Colonic mucosa (tissue), 4 donors: ENCODE measurements at regions not wholly inside any gene's neighbourhood (a gene's known extent, or its start where the extent isn't known, plus 50 kb on each side); places are given as distances from the start of the nearest gene placed in this dataset.

Source experiments
- DNase-seq: peaks from one replicate; pipeline ENCODE4 v3.0.0-alpha.2; 2020
- H3K27ac ChIP-seq: fragments of 200-600 bp; one replicate; pipeline ENCODE4 v1.8.0; 2021
- H3K27me3 ChIP-seq: fragments of 200-600 bp; one replicate; pipeline ENCODE4 v1.8.0; 2021
- H3K36me3 ChIP-seq: fragments of 200-600 bp; one replicate; pipeline ENCODE4 v1.8.0; 2021
- H3K4me1 ChIP-seq: fragments of 200-600 bp; one replicate; pipeline ENCODE4 v1.8.0; 2021; ENCODE audit warnings: mild to moderate bottlenecking
- H3K4me3 ChIP-seq: fragments of 200-600 bp; one replicate; pipeline ENCODE4 v1.8.0; 2021
- H3K9ac ChIP-seq, 2 donors: one replicate each; pipeline ENCODE4 v1.7.0; 2013; ENCODE audit warnings: control low read depth in 2 of 2, low read depth in 2 of 2, low read length in 2 of 2
- H3K9me3 ChIP-seq: fragments of 200-600 bp; one replicate; pipeline ENCODE4 v1.8.0; 2021
- CTCF ChIP-seq: fragments of 200-600 bp; IDR thresholded peaks from one replicate; pipeline ENCODE4 v1.8.0; 2022; ENCODE audit warnings: antibody characterized with exemption, mild to moderate bottlenecking
- intact Hi-C: fragments of 100-400 bp; cut with DNase I; formaldehyde crosslinking; loops from one replicate; pipeline ENCODE4 v1.14.1; 2022
- donor health status: healthy.
- donor health status: DM: no; HTN: no; CAD: no.
- donor health status: DM: no; HTN: no; CAD: no.

DNA sequence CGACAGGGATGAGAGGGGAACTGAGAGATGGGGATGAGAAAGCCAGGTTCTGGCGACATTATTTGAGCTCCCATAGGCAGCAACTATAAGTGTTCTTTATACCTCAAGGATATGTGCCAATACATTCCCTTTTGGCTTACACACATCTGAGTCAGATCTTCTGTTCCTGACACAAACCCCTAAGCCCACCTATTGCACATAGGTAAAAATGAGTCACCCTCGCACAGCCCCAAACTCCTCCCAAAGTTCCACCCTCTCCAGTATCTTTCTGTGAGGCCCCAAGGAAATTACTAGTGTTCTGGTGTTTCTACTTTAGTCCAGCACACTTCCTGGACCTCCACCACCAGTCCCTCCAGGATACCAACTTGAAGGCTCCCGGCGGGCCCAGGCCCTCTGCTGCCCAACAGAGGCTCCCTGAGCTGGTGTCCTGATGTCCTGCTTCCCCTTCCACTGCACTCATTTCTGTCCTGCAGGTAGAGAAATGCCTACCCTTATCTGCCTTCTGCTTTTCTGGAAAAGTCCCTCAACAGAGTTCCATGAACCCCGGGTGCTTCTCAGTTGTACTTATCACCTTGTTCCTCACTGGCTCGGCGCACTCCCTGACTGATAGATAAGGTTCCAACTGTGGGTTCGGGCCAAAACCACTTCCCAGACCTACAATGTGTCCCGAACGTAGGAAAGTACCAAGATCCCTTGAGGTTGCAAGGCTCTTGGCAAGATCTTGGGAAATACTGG lies 125.5 kb downstream of the EN1 start:
- Histone ChIP-seq H3K9me3 (no peaks in the 10 kb centered on the region), H3K4me3 (no peak overlapping the region), H3K9ac (no peak overlapping the region), H3K27ac (no peak overlapping the region), H3K4me1 (no peaks in the 10 kb centered on the region), H3K36me3 (no peaks in the 10 kb centered on the region), H3K27me3 (no peaks in the 10 kb centered on the region)
- no peak for TF ChIP-seq CTCF
- intact Hi-C loops: no loop called here
- no peak for DNase-seq

GRCh38 chr2:118720866-118721265 lies 126.6 kb downstream of the EN1 start:
- no peak for TF ChIP-seq CTCF
- no peaks in the 10 kb centered on the region for H3K9me3 ChIP-seq
- no peak for DNase-seq
- H3K36me3 ChIP-seq: no peaks in the 10 kb centered on the region
- intact Hi-C loops: no loop called here
- no peaks in the 10 kb centered on the region for H3K4me1 ChIP-seq
- H3K27ac ChIP-seq: no peak overlapping the region
- no peak overlapping the region for H3K4me3 ChIP-seq
- H3K27me3 ChIP-seq: no peaks in the 10 kb centered on the region
- no peak overlapping the region for H3K9ac ChIP-seq

DNA sequence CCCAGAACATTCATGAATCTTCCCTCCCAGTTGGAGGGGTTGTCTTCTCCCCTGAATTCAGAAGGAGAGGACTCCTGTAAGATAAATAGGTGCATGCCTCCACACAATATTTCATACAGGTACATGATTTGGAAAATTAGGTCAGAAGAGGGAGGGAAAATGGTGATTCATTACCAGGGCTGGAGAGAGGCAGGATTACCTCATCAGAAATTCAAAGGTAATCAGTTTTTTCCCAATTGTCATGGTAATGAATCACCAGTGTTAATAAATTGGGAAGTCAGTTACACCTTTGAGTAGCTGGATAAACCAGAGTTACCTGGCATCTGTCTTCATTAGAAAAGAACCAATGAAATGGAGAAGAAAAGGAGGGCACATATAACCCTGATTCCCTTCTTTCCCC lies 128.5 kb downstream of the EN1 start:
- no peak for DNase-seq
- intact Hi-C loops: no loop called here
- H3K9me3 ChIP-seq: no peaks in the 10 kb centered on the region
- H3K4me1 ChIP-seq: no peaks in the 10 kb centered on the region
- H3K27me3 ChIP-seq: no peaks in the 10 kb centered on the region
- no peak overlapping the region for H3K9ac ChIP-seq
- TF ChIP-seq CTCF: no peak
- H3K36me3 ChIP-seq: no peaks in the 10 kb centered on the region
- no peak overlapping the region for H3K4me3 ChIP-seq
- H3K27ac ChIP-seq: no peak overlapping the region

DNA sequence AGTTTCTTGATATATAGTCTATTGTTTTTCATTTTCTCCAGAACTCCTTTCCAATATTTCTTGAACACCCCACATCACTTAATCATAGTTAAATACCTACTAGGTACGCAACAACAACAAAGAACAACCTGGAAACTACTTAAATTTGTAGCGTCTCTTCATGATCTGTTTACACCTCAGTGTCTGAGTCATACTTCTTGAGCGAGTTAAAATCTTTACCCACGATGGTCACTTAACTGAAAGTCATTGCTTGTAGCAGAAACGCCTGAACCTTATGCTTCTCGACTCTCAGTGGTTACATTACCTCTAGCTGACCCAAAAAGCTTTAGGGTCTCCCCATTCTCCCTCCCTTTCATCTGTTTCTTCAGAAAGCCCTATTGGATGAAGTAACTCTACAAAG lies 131.3 kb downstream of the EN1 start:
- intact Hi-C loops: no loop called here
- Histone ChIP-seq H3K9ac (no peak overlapping the region), H3K36me3 (no peaks in the 10 kb centered on the region), H3K4me3 (no peak overlapping the region), H3K27ac (no peak overlapping the region), H3K4me1 (no peaks in the 10 kb centered on the region), H3K9me3 (no peaks in the 10 kb centered on the region), H3K27me3 (no peaks in the 10 kb centered on the region)
- TF ChIP-seq CTCF: no peak
- DNase-seq: no peak

DNA sequence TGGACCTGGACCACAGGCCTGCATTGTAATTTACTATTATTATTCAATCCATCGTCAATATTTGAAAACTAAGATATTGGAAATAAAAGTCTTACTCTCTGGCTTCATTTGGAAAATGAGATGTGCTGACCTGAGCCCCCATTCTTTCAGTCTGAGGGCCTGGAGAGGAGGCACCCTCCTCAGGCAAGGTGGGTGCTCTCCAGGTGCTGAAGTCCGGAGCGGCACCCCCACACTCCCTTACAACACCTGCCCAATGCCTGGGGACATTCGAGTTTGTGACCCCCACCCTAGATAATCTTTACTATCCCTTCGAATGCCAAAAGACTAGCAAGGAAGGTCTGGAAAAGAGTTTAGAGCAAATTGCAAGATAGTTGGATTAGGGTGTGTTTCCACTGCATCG lies 133.3 kb downstream of the EN1 start:
- Histone ChIP-seq H3K4me1 (no peaks in the 10 kb centered on the region), H3K4me3 (no peak overlapping the region), H3K36me3 (no peaks in the 10 kb centered on the region), H3K9ac (no peak overlapping the region), H3K27ac (no peak overlapping the region), H3K27me3 (no peaks in the 10 kb centered on the region), H3K9me3 (no peaks in the 10 kb centered on the region)
- intact Hi-C loops: no loop called here
- no peak for TF ChIP-seq CTCF
- no peak for DNase-seq
